GM19238 (cell line): ENCODE measurements at regions not wholly inside any gene's neighbourhood (a gene's known extent, or its start where the extent isn't known, plus 50 kb on each side); places are given as distances from the start of the nearest gene placed in this dataset.

Source experiments
- DNase-seq: peaks from one replicate; pipeline ENCODE4 v3.0.0; 2011; ENCODE audit warnings: low spot score; ENCODE audit not compliant: insufficient read length

GRCh38 chr3:115450036-115450435 lies 173.3 kb upstream of the GAP43 start:
- DNase-seq, result no peak

- no peak for DNase-seq
These were observed 159.3 kb upstream of the GAP43 start for GRCh38 chr3:115464036-115464435.

GRCh38 chr3:115469649-115470048 lies 153.7 kb upstream of the GAP43 start:
- no peak for DNase-seq

- DNase-seq, result no peak
These were observed 153.1 kb upstream of the GAP43 start for GRCh38 chr3:115470254-115470653.

GRCh38 chr3:115475178-115476041 lies 147.9 kb upstream of the GAP43 start:
- DNase-seq, result no peak

- no peak for DNase-seq
These were observed 146.8 kb upstream of the GAP43 start for GRCh38 chr3:115476472-115476871.

GRCh38 chr3:115478359-115478758 lies 145.0 kb upstream of the GAP43 start:
- no peak for DNase-seq

- DNase-seq, result no peak
These were observed 136.4 kb upstream of the GAP43 start for GRCh38 chr3:115486880-115487279.

GRCh38 chr3:115487968-115488367 lies 135.3 kb upstream of the GAP43 start:
- no peak for DNase-seq

- no peak for DNase-seq
These were observed 134.9 kb upstream of the GAP43 start for GRCh38 chr3:115488409-115488808.

- no peak for DNase-seq
These were observed 128.5 kb upstream of the GAP43 start for GRCh38 chr3:115494826-115495225.

- DNase-seq, result no peak
These were observed 124.9 kb upstream of the GAP43 start for GRCh38 chr3:115498421-115498820.

GRCh38 chr3:115498898-115499297 lies 124.4 kb upstream of the GAP43 start:
- no peak for DNase-seq

- DNase-seq, result no peak
These were observed 123.6 kb upstream of the GAP43 start for GRCh38 chr3:115499666-115500065.

- DNase-seq, result no peak
These were observed 122.5 kb upstream of the GAP43 start for GRCh38 chr3:115500795-115501194.

GRCh38 chr3:115502128-115502527 lies 121.2 kb upstream of the GAP43 start:
- DNase-seq, result no peak

GRCh38 chr3:115503394-115503793 lies 119.9 kb upstream of the GAP43 start:
- DNase-seq, result no peak

GRCh38 chr3:115508562-115508961 lies 114.7 kb upstream of the GAP43 start:
- DNase-seq, result no peak

- DNase-seq, result no peak
These were observed 110.5 kb upstream of the GAP43 start for GRCh38 chr3:115512565-115513415.

- no peak for DNase-seq
These were observed 109.9 kb upstream of the GAP43 start for GRCh38 chr3:115513416-115513800.

GRCh38 chr3:115517457-115518050 lies 105.8 kb upstream of the GAP43 start:
- no peak for DNase-seq
